KMS-11 (cell line): ENCODE measurements at regions not wholly inside any gene's neighbourhood (a gene's known extent, or its start where the extent isn't known, plus 50 kb on each side); places are given as distances from the start of the nearest gene placed in this dataset.

Experiments used
- H2AFZ ChIP-seq: fragments of 200-600 bp; sonication (generic); 2 replicates; pipeline ENCODE4 v1.6.1; 2016; ENCODE audit warnings: antibody characterized with exemption, mixed run types, low read depth
- H3K27ac ChIP-seq: fragments of 200-600 bp; sonication (generic); 2 replicates; pipeline ENCODE4 v1.6.1; 2016; ENCODE audit warnings: mild to moderate bottlenecking, mixed run types
- H3K27me3 ChIP-seq: fragments of 200-600 bp; sonication (generic); 2 replicates; pipeline ENCODE4 v1.6.1; 2017; ENCODE audit warnings: mild to moderate bottlenecking, low read depth, mixed run types, moderate library complexity; ENCODE audit not compliant: insufficient read depth
- H3K36me3 ChIP-seq: fragments of 200-600 bp; sonication (generic); 2 replicates; pipeline ENCODE4 v1.6.1; 2017; ENCODE audit warnings: mild to moderate bottlenecking, mixed run types; ENCODE audit not compliant: insufficient read depth
- H3K4me1 ChIP-seq: fragments of 200-600 bp; sonication (generic); 2 replicates; pipeline ENCODE4 v1.6.1; 2016; ENCODE audit warnings: mild to moderate bottlenecking, low read depth, mixed run types; ENCODE audit not compliant: poor library complexity, severe bottlenecking
- H3K4me2 ChIP-seq: fragments of 200-600 bp; sonication (generic); 2 replicates; pipeline ENCODE4 v1.7.0; 2016; ENCODE audit warnings: mild to moderate bottlenecking, mixed run types
- H3K4me3 ChIP-seq: fragments of 200-600 bp; sonication (generic); IDR thresholded peaks from 2 replicates; pipeline ENCODE4 v1.6.1; 2017; ENCODE audit warnings: low read depth, low read length, mixed read lengths; ENCODE audit not compliant: insufficient read depth
- H3K79me2 ChIP-seq: fragments of 200-600 bp; sonication (generic); 2 replicates; pipeline ENCODE4 v1.6.1; 2016; ENCODE audit warnings: low read depth, mixed run types; ENCODE audit not compliant: insufficient read depth
- H3K9ac ChIP-seq: fragments of 200-600 bp; sonication (generic); 2 replicates; pipeline ENCODE4 v1.6.1; 2016; ENCODE audit warnings: mild to moderate bottlenecking, mixed run types
- H4K20me1 ChIP-seq: fragments of 200-600 bp; sonication (generic); 2 replicates; pipeline ENCODE4 v1.6.1; 2016; ENCODE audit warnings: mild to moderate bottlenecking, mixed run types; ENCODE audit not compliant: insufficient read depth
- TF ChIP-seq, protein P1 (sequence below): fragments of 200-600 bp; sonication (generic); conservative IDR thresholded peaks from 2 replicates; pipeline ENCODE4 v1.6.1; 2017; ENCODE audit warnings: low read depth, mild to moderate bottlenecking, antibody characterized with exemption, low read length, moderate library complexity, mixed read lengths

GRCh38 chr13:76316998-76317527 is 569.1 kb downstream of the KCTD12 start:
- Histone ChIP-seq H3K36me3 (no peaks in the 10 kb centered on the region), H3K4me1 (no peaks in the 10 kb centered on the region), H2AFZ (no peak overlapping the region), H3K4me2 (no peak overlapping the region), H3K27ac (no peak overlapping the region), H3K4me3 (no peak overlapping the region), H4K20me1 (no peaks in the 10 kb centered on the region), H3K27me3 (no peaks in the 10 kb centered on the region), H3K79me2 (no peaks in the 10 kb centered on the region), H3K9ac (no peak overlapping the region)
- TF ChIP-seq, protein P1, sequence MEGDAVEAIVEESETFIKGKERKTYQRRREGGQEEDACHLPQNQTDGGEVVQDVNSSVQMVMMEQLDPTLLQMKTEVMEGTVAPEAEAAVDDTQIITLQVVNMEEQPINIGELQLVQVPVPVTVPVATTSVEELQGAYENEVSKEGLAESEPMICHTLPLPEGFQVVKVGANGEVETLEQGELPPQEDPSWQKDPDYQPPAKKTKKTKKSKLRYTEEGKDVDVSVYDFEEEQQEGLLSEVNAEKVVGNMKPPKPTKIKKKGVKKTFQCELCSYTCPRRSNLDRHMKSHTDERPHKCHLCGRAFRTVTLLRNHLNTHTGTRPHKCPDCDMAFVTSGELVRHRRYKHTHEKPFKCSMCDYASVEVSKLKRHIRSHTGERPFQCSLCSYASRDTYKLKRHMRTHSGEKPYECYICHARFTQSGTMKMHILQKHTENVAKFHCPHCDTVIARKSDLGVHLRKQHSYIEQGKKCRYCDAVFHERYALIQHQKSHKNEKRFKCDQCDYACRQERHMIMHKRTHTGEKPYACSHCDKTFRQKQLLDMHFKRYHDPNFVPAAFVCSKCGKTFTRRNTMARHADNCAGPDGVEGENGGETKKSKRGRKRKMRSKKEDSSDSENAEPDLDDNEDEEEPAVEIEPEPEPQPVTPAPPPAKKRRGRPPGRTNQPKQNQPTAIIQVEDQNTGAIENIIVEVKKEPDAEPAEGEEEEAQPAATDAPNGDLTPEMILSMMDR: no peak

GRCh38 chr13:76314495-76314894 is 571.7 kb downstream of the KCTD12 start:
- no peak overlapping the region for H3K4me2 ChIP-seq
- no peak overlapping the region for H2AFZ ChIP-seq
- H3K36me3 ChIP-seq: no peaks in the 10 kb centered on the region
- no peak overlapping the region for H3K27ac ChIP-seq
- no peaks in the 10 kb centered on the region for H3K27me3 ChIP-seq
- no peaks in the 10 kb centered on the region for H3K79me2 ChIP-seq
- no peaks in the 10 kb centered on the region for H4K20me1 ChIP-seq
- no peaks in the 10 kb centered on the region for H3K4me1 ChIP-seq
- H3K4me3 ChIP-seq: no peak overlapping the region
- TF ChIP-seq, protein P1: no peak
- H3K9ac ChIP-seq: no peak overlapping the region

DNA sequence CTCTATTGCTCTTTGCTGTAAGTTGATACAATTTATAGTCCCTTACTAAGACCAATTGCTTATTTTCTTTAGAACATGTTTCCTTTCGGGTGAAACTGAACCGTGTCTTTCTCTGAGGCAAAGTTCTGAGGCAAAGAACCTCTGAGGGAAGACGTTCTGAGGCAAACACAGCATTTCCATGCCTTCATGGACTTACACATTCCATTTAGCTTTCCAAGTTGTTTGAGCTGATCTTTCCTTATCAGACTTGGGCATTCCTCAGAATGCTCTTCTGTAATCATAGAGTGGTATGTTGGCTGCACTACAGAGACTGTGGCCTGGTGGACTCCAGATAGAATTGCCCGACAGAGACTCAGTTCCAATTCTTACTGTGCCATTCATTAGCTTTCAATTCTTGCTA is 579.1 kb downstream of the KCTD12 start:
- Histone ChIP-seq H4K20me1 (no peaks in the 10 kb centered on the region), H2AFZ (no peak overlapping the region), H3K27ac (no peak overlapping the region), H3K27me3 (no peaks in the 10 kb centered on the region), H3K36me3 (no peaks in the 10 kb centered on the region), H3K79me2 (no peaks in the 10 kb centered on the region), H3K9ac (no peak overlapping the region), H3K4me3 (no peak overlapping the region), H3K4me1 (no peaks in the 10 kb centered on the region), H3K4me2 (no peak overlapping the region)
- TF ChIP-seq, protein P1: no peak

DNA sequence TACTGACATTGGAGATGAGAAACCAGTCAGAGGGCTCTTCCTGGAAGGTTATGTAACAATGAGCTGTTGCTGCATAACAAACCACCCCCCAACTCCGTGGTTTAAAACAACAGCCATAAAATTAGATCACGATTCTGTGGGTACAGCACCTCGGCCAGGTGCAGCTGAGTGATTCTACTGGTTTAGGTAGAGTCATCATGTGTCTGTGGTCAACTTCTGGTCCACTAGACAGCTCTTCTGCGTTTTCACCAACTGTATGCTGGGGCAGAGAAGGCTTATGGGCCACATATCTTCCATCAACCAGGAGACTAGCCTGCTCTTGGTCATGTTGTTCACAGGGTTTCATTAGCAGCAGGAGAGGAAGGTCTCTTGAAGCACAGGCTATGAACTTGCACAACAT is 585.5 kb downstream of the KCTD12 start:
- no peak overlapping the region for H3K9ac ChIP-seq
- H3K4me2 ChIP-seq: no peak overlapping the region
- H3K27me3 ChIP-seq: no peaks in the 10 kb centered on the region
- TF ChIP-seq, protein P1: no peak
- H2AFZ ChIP-seq: no peak overlapping the region
- H3K79me2 ChIP-seq: no peaks in the 10 kb centered on the region
- no peak overlapping the region for H3K27ac ChIP-seq
- no peaks in the 10 kb centered on the region for H3K36me3 ChIP-seq
- H3K4me1 ChIP-seq: no peaks in the 10 kb centered on the region
- H3K4me3 ChIP-seq: no peak overlapping the region
- no peaks in the 10 kb centered on the region for H4K20me1 ChIP-seq
